Endodermal cell (in vitro differentiated cells): ENCODE measurements at regions not wholly inside any gene's neighbourhood (a gene's known extent, or its start where the extent isn't known, plus 50 kb on each side); places are given as distances from the start of the nearest gene placed in this dataset.
"Not testable (repeated sequence)": the region's sequence is repeated elsewhere in the genome, so short reads cannot be mapped to it uniquely, and the experiment has no call there.

Source experiments
- DNase-seq: peaks from one replicate; pipeline ENCODE4 v3.0.0-alpha.2; 2017
- H3K27ac ChIP-seq: 2 replicates; pipeline ENCODE4 v1.5.1; 2013; ENCODE audit warnings: mild to moderate bottlenecking, low read depth, low read length, moderate library complexity
- H3K27me3 ChIP-seq: 2 replicates; pipeline ENCODE4 v1.6.1; 2013; ENCODE audit warnings: mild to moderate bottlenecking, low read length, moderate library complexity; ENCODE audit not compliant: insufficient read depth, control insufficient read depth, poor library complexity, severe bottlenecking
- H3K36me3 ChIP-seq: 2 replicates; pipeline ENCODE4 v1.7.0; 2013; ENCODE audit warnings: mild to moderate bottlenecking, low read length, moderate library complexity; ENCODE audit not compliant: control insufficient read depth, insufficient read depth
- H3K4me1 ChIP-seq: one replicate; pipeline ENCODE4 v1.7.0; 2013; ENCODE audit warnings: low read length; ENCODE audit not compliant: control insufficient read depth, insufficient read depth
- H3K4me3 ChIP-seq: 2 replicates; pipeline ENCODE4 v1.5.1; 2013; ENCODE audit warnings: mild to moderate bottlenecking, low read length, moderate library complexity
- H3K9ac ChIP-seq: 2 replicates; pipeline ENCODE4 v1.6.1; 2013; ENCODE audit warnings: mild to moderate bottlenecking, low read length, moderate library complexity; ENCODE audit not compliant: poor library complexity, severe bottlenecking; ENCODE audit errors: extremely low read depth
- H3K9me3 ChIP-seq: 2 replicates; pipeline ENCODE4 v1.6.1; 2013; ENCODE audit warnings: mild to moderate bottlenecking, low read length, moderate library complexity; ENCODE audit not compliant: control insufficient read depth
- H3K27ac Mint-ChIP-seq: 2 replicates; pipeline ENCODE4 v1.8.0; 2020; ENCODE audit warnings: mixed read lengths
- H3K27me3 Mint-ChIP-seq: 2 replicates; pipeline ENCODE4 v1.8.0; 2021; ENCODE audit warnings: mild to moderate bottlenecking, mixed read lengths; ENCODE audit not compliant: insufficient read depth
- H3K36me3 Mint-ChIP-seq: 2 replicates; pipeline ENCODE4 v1.8.0; 2020; ENCODE audit warnings: low read depth, mixed read lengths
- H3K4me1 Mint-ChIP-seq: 2 replicates; pipeline ENCODE4 v1.8.0; 2020; ENCODE audit warnings: mixed read lengths
- H3K4me3 Mint-ChIP-seq: 2 replicates; pipeline ENCODE4 v1.8.0; 2020; ENCODE audit warnings: mild to moderate bottlenecking, moderate library complexity, mixed read lengths
- H3K9me3 Mint-ChIP-seq: 2 replicates; pipeline ENCODE4 v1.8.0; 2020; ENCODE audit warnings: mild to moderate bottlenecking, mixed read lengths
- WGBS, 2 experiments: methylation state at CpG; one replicate each; pipeline versions ENCODE4 v1.1.5 to v1.1.7; 2013; ENCODE audit warnings: missing lambda C conversion rate in 2 of 2, mixed read lengths in 1 of 2; ENCODE audit not compliant: insufficient coverage in 1 of 2, insufficient read length in 1 of 2; 5-methylcytosine and 5-hydroxymethylcytosine counted together
- TF ChIP-seq, protein P1 (sequence below): fragments of 200-600 bp; sonication (generic); conservative IDR thresholded peaks from 2 replicates; pipeline ENCODE4 v1.5.0; 2021; ENCODE audit warnings: antibody characterized with exemption, mild to moderate bottlenecking

DNA sequence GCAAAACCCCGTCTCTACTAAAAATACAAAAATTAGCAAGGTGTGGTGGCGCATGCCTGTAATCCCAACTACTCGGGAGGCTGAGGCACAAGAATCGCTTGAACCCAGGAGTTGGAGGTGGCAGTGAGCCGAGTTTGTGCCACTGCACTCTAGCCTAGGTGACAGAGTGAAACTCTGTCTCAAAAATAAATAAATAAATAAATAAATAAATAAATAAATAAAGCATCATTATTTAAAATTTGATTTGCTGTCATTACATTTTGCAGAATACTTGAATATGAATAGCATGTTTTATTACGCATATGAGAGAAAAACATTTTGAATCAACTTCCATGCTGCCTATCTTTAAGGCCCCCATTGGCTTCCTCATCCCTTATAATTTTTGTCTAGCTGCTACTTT, 53.4 kb upstream of the MED14 start:
- not testable (repeated sequence) for H3K4me1 Mint-ChIP-seq, H3K27ac ChIP-seq, H3K4me3 Mint-ChIP-seq, H3K27ac Mint-ChIP-seq, H3K27me3 ChIP-seq, H3K9me3 ChIP-seq, H3K36me3 ChIP-seq, H3K9ac ChIP-seq, H3K4me1 ChIP-seq, H3K36me3 Mint-ChIP-seq, H3K4me3 ChIP-seq, DNase-seq
- WGBS, 2 experiments, result 92% methylated on average over 5 of the region's 6 CpGs; no CpG with 5 or more reads in 1 of the 2 experiments
- Mint-ChIP-seq H3K9me3 (peaks cover 32% of the 10 kb centered on the region), H3K27me3 (peaks cover 36% of the 10 kb centered on the region)

DNA sequence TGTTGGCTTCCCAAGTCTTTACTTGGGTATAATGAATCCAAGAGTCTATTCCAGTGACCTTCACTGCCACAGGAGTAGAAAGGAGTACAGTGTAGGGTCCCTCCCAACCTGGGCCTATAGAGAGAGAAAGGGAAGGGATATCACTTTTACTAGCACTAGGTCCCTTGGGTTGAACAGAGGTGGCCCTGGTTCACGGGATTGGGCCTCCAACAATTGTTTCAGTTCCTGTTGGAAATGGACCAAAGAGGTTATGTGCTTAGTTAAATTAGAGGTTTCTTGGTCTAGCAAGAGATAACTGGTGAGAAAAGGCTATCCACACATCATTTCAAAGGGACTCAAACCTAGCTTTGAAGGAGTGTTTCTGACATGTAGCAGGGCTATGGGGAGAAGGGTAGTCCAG, 57.1 kb upstream of the MED14 start:
- no peak overlapping the region for H3K4me3 Mint-ChIP-seq
- peaks cover 8% of the 10 kb centered on the region for H3K4me1 Mint-ChIP-seq
- H3K27me3 Mint-ChIP-seq, result peaks cover 22% of the 10 kb centered on the region
- H3K27ac Mint-ChIP-seq, result no peak overlapping the region
- Histone ChIP-seq H3K27me3 (no peaks in the 10 kb centered on the region), H3K27ac (no peak overlapping the region), H3K4me3 (no peak overlapping the region), H3K4me1 (peaks cover 5% of the 10 kb centered on the region), H3K36me3 (no peaks in the 10 kb centered on the region), H3K9ac (no peak overlapping the region), H3K9me3 (peaks cover 7% of the 10 kb centered on the region)
- DNase-seq, result no peak
- H3K9me3 Mint-ChIP-seq, result peaks cover 54% of the 10 kb centered on the region
- whole genome bisulfite sequencing, 2 experiments, result 100% methylated on average over 1 of the region's 1 CpG; no CpG with 5 or more reads in 1 of the 2 experiments
- TF ChIP-seq, protein P1, sequence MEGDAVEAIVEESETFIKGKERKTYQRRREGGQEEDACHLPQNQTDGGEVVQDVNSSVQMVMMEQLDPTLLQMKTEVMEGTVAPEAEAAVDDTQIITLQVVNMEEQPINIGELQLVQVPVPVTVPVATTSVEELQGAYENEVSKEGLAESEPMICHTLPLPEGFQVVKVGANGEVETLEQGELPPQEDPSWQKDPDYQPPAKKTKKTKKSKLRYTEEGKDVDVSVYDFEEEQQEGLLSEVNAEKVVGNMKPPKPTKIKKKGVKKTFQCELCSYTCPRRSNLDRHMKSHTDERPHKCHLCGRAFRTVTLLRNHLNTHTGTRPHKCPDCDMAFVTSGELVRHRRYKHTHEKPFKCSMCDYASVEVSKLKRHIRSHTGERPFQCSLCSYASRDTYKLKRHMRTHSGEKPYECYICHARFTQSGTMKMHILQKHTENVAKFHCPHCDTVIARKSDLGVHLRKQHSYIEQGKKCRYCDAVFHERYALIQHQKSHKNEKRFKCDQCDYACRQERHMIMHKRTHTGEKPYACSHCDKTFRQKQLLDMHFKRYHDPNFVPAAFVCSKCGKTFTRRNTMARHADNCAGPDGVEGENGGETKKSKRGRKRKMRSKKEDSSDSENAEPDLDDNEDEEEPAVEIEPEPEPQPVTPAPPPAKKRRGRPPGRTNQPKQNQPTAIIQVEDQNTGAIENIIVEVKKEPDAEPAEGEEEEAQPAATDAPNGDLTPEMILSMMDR, result no peak
- peaks cover 8% of the 10 kb centered on the region for H3K36me3 Mint-ChIP-seq

DNA sequence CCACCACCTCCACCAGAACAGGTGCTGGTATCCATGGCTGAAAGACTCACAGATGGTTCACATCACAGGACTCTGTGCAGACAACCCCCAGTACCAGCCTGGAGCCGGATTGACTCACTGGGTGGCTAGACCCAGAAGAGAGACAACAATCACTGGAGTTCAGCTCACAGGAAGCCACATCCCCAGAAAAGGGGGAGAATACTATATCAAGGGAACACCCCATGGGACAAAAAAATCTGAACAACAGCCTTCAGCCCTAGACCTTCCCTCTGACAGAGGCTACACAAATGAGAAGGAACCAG, 59.4 kb upstream of the MED14 start:
- H3K36me3 Mint-ChIP-seq, result peaks cover 10% of the 10 kb centered on the region
- not testable (repeated sequence) for H3K4me3 ChIP-seq, H3K9me3 ChIP-seq, H3K4me1 Mint-ChIP-seq, H3K4me3 Mint-ChIP-seq, H3K36me3 ChIP-seq, H3K27ac ChIP-seq, H3K9ac ChIP-seq, H3K4me1 ChIP-seq, H3K27me3 ChIP-seq, DNase-seq
- WGBS, 2 experiments, result 90% methylated on average over 1 of the region's 1 CpG; no CpG with 5 or more reads in 1 of the 2 experiments
- H3K27ac Mint-ChIP-seq, result peak overlapping the region; percentile 94
- peaks cover 15% of the 10 kb centered on the region for H3K27me3 Mint-ChIP-seq
- peaks cover 63% of the 10 kb centered on the region for H3K9me3 Mint-ChIP-seq

DNA sequence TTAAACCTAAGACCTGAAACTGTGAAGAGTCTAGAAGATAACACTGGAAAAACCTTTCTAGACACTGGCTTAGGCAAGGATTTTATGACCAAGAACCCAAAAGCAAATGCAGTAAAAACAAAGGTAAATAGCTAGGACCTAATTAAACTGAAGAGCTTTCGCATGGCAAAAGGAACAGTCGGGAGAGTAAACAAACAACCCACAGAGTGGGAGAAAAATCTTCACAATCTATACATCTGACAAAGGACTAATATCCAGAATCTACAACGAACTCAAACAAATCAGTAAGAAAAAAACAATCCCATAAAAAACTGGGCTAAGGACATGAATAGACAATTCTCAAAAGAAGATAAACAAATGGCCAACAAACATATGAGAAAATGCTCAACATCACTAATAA, 64.4 kb upstream of the MED14 start:
- 91% methylated on average over 3 of the region's 3 CpGs; no CpG with 5 or more reads in 1 of the 2 experiments for WGBS, 2 experiments
- H3K4me1 Mint-ChIP-seq, H3K36me3 ChIP-seq, H3K4me3 Mint-ChIP-seq, DNase-seq, H3K27me3 Mint-ChIP-seq, H3K27me3 ChIP-seq, H3K27ac Mint-ChIP-seq, H3K4me1 ChIP-seq, H3K27ac ChIP-seq, H3K4me3 ChIP-seq, H3K9ac ChIP-seq, H3K9me3 ChIP-seq: not testable (repeated sequence)
- peaks cover 54% of the 10 kb centered on the region for H3K9me3 Mint-ChIP-seq
- peaks cover 10% of the 10 kb centered on the region for H3K36me3 Mint-ChIP-seq
